OCI-LY3 (cell line): ENCODE measurements at regions not wholly inside any gene's neighbourhood (a gene's known extent, or its start where the extent isn't known, plus 50 kb on each side); places are given as distances from the start of the nearest gene placed in this dataset.

Source experiments
- CTCF ChIP-seq: fragments of 200-600, 300-600 bp; sonication (generic); IDR thresholded peaks from 2 replicates; pipeline ENCODE4 v1.5.1; 2014; ENCODE audit warnings: antibody characterized with exemption, low read length, low read depth
- EZH2phosphoT487 ChIP-seq: fragments of 200-600 bp; shearing (Covaris generic); IDR thresholded peaks from 2 replicates; pipeline ENCODE4 v1.6.1; 2018; ENCODE audit warnings: antibody characterized with exemption, mixed run types, low read depth

- TF ChIP-seq CTCF: no peak
- no peak for TF ChIP-seq EZH2phosphoT487
Observed at GRCh38 chr4:3649491-3649890, 116.7 kb upstream of the ADRA2C start.
